ENCODE measurements at regions not wholly inside any gene's neighbourhood (a gene's known extent, or its start where the extent isn't known, plus 50 kb on each side); places are given as distances from the start of the nearest gene placed in this dataset.

DNA sequence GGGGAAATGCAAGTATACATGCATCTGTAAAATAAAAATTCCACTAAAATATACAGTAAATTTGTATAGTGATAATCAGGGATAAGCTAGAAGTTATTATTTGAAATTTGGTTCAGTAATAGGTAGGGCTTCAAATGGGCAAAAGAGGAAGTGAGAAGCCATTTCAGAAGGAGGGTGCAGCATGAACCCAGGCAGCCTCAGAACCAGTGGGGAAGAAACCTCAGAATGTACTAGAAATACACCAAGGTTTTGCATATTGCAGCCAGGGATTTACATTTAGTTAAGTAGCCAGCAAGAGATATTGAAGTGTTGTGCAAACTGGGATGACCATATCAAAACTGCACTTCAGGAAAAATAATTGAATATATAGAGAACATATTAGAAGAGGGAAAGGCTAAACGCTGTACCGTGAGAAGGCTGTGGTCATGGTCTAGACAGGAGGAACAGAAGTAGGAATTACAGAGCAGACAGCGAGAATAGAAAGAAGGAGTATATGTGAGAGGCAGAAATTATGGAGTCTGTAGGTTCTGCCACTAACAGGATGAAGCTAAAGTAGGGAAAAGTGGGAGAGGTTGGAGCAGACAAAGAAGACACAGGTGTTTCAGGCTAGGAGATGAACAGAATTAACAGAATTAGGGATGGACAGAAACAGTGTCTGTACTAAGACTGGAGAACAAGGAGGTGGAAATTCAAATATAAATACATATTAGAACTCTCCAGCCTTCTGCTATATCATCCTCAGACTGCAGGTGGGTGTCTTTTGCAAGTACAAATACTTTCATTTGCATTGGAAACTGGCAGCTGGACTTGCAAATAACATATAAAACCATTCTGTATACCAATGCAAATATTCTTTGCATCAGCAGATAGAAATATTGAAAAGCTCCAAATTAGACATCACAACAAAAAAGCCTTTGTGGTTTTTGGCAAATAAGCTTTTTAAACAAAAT, 335.6 kb downstream of the ZNF608 start:
- DNase-seq = no peak

DNA sequence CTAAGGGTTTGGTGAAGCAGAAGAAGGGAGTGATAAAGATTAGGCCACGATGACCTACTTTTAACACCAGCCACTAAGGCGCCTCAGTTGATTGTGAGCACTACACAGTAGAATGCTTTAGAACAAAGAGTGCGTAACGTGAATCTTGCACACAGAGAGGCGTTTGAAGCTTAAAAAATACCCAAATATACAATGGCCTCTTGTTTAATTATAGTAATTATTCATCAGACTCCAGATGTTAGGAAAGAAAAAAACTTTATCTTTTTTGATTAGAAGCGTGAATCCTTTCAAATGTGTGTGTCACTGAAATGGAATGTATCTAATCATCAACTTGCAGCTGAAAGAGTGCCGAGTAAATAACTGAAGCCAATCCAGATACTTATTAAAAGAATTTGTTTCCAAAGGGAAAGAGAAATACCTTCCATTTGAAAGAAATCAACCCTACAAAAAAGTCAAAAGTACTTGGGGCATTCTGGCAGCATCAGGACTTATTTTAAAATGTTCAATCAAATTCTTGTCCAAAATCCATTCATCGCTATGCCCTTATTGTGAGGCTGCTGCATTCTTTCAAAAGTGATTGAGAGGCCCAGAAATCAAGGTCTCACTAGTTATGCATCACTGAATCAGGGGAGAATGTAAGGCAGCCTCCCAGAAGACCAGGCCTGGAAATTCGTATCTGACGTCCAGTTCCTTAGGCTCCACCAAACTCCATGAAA, 337.5 kb downstream of the ZNF608 start:
- DNase-seq = no peak

DNA sequence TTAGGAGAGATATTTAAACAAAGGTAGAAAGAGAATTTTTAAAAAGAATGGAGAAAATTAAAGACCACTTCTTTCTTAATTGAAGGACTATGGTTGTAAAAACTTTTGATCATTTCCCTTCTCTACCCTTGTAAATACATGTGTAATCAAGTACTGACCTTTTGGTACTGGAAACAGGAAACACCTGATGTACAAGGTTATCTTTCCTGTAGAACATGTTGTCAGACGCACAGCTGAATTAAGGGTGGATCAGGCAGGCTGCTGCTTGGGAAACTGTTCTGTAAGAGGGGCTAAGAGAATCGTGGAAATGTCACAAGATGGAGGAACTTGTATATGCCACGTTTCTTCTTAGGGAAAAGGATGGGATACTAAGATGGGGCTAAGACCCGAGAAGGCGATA, 341.6 kb downstream of the ZNF608 start:
- no peak for DNase-seq

DNA sequence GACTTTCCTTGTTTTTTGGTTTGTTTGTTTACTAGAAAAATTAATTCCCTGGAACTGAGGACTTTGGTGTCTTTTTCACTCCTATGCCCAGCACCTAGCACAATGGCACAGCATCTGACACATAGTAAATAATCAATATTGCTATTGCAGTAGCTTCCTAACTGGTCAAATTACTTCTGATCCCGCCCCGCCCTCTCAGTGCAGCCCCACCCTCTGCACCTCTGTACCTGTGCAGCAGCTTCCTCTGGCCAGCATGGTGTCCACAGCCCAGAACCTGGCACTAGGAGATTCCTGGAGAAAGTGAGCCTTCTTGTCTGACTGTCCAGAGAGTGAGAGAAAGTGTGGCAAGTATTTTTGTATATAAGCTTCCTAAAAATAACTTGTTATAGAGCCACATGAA, 343.2 kb downstream of the ZNF608 start:
- no peak for DNase-seq

DNA sequence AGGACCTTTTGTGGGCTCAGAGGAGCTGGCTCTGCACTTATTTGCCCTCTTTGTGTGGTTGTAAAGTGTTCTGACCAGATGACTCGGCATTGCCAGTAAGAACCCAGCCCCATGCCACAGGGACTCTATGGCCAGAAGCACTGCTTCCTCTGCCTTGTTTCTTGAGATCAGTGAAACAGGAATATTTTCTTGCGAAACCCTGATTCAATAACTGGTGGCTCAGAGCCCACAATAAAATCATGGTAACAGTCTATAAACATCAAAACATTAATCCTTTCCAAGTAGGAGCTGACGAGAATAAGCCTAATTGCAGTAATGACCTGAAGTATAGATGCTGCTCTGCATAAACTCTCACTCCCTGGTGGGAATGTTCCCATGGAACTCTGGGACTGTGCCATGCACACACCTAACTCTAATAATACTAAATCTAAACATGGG, 344.3 kb downstream of the ZNF608 start:
- no peak for DNase-seq

DNA sequence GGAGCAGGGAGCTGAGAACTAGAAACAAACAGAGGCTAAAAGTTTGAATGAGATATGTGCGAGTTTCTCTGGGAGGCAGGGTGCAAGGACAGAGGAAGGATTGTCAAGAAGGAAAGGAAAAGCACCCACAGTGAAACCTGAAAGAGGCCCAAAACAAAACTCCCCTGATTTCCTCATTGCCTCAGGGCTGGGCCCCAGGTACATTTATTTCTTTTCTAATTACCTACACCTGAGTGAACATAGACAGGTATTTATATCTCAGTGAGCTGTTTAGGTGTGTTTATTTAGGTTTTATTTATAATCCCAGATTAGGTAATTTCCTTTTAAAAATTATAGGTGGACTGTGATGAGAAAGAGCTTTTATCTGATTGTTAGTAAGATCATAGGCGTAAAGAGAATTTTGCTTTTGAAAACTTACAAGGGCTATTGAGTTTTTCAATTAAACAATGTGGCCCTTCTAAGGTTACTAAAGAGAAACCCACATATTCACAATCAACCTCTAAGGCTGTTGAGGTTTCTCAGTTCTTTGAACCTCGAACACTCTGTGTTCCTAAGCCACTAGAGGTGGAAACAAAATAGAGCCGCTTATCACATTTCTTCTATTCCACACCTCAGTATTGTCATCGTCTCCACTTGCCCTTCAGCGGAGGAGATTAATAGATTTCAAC, 344.8 kb downstream of the ZNF608 start:
- no peak for DNase-seq

DNA sequence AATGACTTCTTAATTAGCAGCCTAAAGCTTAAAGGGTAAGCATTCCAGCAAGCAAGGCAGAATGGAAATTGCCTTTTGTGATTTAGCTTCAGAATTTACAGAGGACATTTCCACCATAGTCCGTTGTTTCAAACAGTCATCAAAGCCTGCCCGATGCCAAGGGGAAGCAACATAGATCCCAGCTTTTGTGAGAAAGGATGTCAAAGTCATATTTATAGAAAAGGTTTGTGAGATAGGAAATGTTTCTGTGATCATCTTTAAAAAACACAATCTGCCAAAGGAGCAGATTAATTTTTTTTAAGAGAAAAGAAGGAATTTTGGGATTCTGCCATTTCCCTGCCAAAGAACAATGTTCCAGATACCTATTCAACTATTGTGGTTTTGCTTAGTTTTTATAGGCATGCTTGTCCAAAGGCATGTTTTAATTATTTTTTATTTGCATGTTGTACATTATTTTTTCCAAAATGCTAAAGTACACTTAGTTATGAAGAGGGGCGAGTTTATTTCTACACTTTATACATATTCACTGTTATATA, 346.9 kb downstream of the ZNF608 start:
- no peak for DNase-seq

DNA sequence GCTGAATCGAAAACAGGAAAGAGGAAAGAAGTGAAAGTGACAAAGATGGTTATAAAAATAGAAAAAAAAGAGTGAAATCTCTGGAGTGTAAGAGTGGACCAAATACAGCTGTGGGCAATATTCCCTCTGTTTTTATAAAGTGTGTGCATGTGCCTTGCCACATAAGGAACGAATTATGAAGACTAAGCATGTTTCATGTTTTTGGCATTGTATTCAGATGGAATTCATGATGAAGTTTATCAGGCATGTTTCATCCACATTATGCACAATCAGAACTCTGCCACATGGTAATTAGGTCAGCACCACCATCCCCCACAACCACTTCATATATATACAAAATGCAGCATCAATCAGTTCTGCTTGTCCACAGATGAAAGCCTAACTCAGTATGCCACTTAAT, 348.0 kb downstream of the ZNF608 start:
- no peak for DNase-seq

DNA sequence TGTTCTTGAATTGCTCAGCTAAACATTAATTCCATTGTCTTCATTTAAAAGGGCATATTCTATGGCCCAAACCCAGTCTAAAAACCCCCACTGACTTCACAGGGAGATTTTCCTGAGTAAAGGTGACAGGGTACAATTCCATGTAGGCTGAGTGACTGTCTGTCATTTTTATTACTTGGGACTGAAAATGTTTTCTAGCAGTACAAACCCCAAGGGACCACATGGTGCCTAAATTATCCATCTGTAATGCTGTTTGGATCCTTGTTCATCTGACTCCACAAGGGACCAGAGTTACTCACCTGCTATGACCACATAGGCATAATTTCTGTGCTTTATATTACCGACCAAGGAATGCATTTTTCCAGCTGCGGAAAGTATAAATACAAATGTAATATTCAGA, 349.1 kb downstream of the ZNF608 start:
- no peak for DNase-seq

DNA sequence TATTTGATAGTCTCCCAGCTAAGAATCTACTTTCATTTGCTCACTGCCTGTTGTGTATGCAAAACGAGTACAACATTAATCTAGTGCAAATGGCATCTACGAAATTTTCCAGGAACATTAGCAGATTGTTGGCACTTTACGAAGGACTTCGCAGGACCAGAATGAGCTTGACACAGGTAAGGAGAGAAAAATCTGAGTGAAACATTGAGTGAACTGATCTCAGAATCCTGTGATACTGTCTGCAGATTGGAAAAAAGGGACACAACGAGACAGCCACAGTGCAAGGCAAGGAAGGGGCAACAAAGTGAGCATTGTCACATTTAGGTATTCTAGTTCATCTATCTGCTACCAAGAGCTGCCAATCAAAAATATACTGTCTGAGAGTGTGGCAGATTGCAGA, 350.5 kb downstream of the ZNF608 start:
- no peak for DNase-seq

DNA sequence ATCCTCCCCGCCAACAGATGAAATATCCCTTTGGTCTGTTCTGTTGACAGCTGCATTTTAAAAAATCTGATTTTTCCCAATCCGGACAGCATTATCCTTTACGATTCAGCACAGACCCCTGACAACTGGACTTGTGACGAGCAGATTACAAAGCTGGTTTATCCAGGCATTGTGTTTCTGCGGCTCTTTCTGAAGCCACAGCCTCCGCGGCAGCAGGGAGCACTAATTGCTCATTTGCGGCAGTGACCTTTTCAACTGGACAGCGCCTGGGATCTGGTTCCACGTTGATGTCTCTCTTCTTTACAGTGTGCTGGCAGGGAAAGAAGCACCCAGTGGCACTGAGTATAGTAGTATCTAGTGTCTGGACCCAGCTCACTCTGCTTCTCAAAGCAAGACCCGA, 351.2 kb downstream of the ZNF608 start:
- DNase-seq = no peak

DNA sequence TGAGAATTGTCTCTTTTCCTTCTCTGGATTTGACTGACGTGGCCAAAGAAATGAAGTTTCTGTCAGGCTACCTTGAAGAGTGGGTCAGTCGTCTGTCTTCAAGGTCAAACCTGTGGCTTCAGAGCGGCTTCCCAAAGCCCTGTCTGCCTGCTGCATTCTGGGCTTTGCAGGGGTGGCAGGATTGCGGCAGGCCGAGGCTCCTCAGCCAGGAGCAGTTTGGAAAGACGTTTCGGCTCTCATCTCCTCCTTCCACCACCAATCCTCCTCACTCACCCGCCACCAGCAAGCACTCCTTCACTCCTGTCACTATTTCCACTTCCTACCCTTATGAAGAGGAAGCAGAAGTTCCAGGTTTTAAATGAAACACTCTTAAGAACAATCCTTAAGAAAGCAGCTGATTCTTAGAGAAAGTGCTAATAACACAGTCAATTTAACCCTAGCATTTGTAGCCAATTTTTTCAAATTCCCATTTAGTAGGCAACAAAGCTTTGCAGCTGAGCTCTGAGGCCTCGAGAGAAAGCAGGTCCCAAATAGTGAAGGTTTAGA, 351.7 kb downstream of the ZNF608 start:
- no peak for DNase-seq

DNA sequence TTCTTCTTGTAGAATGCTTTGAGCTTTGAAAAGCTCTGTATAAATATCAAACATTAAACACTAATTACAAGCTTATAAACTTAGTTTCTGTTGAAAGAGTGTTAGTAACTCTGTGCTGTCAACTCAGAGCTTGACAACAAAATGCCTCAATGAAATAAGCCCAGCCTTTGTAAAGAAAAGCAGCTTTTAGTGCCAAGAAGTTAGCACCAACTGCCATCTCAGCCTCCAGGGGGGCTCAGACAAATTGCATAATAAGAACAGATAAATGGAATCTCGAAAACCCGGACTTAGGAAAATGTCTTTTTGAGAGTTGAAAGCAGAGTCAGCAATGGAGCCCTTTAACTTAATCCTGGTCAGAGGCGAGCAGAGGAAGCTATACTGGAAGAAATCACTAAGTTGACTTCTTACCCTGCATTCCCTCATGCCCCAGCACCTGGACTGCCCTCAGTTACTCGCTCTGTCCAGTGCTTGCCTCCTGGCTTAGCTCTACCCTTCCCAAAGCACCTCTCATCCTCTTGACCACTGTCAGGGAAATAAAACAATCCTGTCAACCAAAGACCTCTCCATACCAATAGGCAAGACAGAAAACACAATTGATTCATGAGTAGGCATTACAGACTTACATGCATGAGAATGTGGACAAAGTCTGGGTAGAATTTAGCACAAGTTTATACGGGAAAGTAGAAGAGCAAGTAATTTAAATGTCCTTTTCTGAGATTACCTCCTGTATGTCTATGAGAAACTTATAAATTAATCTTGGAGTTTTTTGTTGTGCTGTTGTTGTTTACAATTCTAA, 352.7 kb downstream of the ZNF608 start:
- no peak for DNase-seq

DNA sequence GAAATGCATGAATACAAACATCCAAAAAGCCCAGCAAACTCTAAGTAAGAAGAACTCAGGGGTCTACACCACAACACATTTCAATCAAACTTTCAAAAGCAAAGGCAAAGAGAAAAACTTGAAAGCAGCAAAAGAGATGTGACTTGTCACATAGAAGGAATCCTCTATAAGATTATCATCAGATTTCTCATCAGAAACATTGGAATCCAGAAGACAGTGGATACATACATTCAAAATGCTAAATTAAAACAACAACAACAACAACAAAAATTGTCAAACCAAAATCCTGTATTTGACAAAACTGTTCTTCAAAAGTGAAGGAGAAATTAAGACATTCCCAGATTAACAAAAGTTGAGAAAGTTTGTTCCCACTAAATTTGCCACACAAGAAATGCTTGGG, 362.7 kb downstream of the ZNF608 start:
- DNase-seq = no peak

DNA sequence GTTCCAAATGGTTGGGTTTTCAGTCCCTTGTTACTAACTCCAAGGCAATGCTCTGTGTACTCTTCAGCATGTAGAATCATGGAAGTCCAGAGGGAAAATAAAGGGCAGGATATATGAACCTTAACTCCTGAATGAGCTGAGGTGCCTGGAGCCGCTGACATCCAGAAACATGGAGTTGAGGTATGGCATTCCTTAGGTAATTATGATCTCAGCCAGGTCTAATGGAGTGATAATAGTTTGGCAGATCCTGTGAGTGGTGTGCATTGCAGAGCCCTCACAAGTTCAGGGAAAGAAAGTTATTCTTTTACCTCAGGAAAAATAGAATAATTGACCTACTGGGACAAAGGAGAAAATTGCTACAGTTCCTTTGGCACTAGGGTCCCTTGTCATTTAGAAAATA, 369.1 kb downstream of the ZNF608 start:
- DNase-seq = no peak

DNA sequence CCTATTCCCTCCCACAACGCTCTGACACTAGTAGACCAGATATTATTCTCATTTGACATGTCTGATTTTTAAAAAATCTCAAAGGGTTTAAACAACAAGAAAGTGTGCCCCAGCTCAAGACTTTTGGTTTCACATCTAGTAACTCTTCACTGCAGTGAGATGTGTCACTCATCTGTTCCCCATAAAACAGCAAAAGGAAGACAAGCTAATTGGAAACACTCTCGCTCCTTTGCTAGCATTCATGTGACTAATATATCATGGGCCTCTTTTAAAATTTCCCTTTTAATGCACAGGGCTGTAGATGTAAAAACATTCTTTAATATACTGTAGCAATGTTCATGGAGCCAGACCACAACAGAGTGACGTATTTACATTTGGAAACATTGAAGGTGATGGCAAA, 372.6 kb downstream of the ZNF608 start:
- no peak for DNase-seq

DNA sequence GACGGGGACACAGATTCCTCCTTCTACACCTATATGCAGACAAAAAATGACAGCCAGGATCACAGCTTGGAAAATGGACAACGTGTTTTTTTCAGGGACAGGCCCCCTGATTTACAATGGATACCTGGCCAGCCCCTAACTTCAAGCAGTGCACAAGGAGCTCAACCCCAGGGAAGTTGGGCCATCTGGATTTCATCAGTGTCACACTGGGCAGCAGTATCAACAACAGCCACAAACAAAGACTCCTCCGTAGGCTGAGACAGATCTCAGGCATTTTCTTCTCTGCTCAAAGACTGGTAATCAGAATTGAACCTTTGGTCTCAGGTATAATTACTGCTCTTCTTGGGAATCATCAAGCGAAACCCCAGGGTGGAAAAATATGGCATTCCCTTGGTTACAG, 374.0 kb downstream of the ZNF608 start:
- no peak for DNase-seq

DNA sequence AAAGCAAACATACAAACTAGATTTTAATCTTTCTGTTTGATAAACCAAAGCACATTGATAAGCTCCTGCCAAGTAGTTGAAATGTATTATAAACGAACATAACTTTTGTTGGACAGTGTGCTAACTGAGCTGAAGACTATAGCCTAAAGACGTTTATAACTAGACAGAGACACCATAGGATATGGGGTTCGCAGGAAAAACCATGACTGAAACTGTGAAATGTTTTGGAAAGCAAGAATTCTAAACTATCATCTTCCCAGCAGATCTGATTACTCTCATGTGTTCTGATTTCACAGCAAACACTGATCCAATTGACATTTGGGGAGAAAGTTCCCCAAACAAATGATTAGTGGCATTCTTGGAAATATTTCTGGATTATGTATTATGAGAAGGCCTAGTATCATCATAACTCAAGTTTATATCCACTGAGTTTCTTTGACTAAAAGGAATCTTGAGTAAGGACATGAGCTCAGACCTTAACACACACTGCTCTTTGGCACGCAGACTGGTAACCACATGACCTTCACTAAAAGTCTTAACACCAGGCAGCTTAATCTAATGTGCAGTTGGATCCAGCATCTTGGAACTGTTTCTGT, 375.2 kb downstream of the ZNF608 start:
- DNase-seq = no peak

DNA sequence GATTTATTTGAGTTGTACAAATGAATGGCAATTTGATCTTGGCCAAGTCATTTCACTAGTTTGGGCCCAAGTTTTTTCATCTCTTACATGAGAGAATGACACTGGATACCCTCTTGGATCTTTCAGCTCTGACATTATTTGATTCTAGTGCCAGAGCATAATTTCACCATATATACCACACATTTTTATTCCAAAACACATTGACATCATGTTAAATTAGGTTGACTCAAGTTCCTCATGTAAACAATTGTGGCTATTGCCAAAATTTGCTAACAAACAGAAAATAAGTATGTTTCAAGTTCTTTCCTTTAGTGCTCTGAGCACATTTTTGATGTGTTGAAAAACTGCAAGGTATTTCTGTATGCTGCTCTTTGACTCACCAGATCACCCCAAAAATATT, 375.8 kb downstream of the ZNF608 start:
- DNase-seq = no peak

DNA sequence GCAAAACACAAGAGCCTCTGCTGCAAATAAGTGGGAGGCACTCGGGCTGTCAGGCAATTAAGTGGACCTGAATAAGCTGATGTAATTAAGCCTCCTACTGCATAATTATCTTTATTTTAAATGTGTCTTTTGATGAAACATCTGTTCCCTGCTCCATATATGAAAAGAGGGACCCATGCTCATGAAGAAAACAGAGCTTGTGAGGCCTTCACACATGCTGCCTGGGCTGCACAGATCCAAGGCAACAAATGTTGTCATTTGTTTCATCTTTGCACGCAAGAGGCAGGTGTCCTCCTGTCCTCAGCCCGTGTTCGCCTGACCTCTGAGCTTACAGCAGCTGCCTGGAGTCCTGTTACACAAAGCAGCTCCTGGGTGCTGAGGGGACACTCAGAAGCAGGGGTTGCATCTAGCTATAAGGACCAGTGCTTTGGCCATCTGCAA, 381.1 kb downstream of the ZNF608 start:
- peak; percentile 73 for DNase-seq

DNA sequence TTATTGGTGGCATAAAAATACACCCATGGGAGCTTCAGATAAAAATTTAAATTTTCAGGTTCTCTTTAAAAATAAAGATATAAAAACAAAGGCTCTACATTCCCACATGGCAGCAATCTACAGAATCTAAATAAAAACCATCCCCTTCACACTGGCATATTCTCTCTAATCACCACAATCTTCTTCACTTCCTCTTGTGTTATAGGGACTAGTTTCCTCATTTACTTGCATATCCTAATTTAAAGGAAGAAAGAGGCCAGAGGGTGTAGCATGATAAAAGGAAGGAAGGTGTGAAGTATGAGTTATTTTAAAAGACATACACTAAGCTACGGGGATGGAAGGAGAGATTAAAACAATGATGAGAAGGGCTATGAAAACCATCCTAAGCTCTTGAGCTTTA, 390.5 kb downstream of the ZNF608 start:
- no peak for DNase-seq

DNA sequence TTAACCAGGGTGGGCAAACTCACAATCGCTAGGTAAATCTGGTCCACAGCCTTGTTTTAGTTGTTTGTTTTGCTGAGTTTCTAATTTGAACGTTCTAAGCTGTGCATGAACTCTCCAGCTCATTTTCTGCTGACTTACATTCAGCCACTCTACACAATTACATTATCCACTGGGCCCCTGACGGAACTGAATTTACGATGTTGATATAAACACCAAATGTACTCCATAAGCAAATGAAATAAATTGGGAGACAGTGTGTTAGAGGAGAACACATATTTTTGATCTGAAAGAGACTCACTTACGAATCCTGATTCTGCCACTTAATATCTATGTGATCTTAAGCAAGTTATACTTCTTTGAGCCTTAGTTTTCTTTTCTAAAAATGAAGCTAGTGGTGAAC, 393.4 kb downstream of the ZNF608 start:
- DNase-seq = no peak
